ENCODE measurements at regions not wholly inside any gene's neighbourhood (a gene's known extent, or its start where the extent isn't known, plus 50 kb on each side); places are given as distances from the start of the nearest gene placed in this dataset.

DNA sequence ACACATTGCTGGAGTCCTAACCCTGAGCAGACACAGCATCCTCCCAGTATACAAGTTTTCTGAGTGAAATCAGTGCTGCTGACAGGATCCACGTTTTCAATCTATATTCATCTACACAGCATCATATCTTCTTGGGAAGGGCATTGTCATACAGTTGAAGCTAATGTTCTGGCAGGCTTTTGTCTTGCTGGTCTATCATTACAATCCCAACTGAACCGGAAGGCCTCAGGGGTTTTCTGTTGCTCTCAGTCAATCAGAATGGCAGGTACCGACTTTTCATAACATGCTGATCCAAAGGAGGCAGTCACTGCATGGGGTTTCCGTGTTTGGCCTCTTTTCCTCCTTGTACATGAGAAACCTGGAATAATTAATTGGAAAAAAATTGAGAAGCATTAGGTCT, 2118.8 kb upstream of the WWC1 start:
- TF ChIP-seq, protein P1, sequence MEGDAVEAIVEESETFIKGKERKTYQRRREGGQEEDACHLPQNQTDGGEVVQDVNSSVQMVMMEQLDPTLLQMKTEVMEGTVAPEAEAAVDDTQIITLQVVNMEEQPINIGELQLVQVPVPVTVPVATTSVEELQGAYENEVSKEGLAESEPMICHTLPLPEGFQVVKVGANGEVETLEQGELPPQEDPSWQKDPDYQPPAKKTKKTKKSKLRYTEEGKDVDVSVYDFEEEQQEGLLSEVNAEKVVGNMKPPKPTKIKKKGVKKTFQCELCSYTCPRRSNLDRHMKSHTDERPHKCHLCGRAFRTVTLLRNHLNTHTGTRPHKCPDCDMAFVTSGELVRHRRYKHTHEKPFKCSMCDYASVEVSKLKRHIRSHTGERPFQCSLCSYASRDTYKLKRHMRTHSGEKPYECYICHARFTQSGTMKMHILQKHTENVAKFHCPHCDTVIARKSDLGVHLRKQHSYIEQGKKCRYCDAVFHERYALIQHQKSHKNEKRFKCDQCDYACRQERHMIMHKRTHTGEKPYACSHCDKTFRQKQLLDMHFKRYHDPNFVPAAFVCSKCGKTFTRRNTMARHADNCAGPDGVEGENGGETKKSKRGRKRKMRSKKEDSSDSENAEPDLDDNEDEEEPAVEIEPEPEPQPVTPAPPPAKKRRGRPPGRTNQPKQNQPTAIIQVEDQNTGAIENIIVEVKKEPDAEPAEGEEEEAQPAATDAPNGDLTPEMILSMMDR (IDR thresholded peaks at IDR 0.05) = no peak
- TF ChIP-seq POLR2A (IDR thresholded peaks at IDR 0.05) = no peak
